Esophagus muscularis mucosa (tissue), 4 donors: ENCODE measurements at regions not wholly inside any gene's neighbourhood (a gene's known extent, or its start where the extent isn't known, plus 50 kb on each side); places are given as distances from the start of the nearest gene placed in this dataset.

ENCODE experiments used
- DNase-seq: peaks from one replicate; pipeline ENCODE4 v3.0.0-alpha.2; 2017; ENCODE audit errors: extremely low spot score
- H3K27ac ChIP-seq, 4 donors: fragments of 200-600 bp; sonication (generic); replicated peaks in 1 of 4; 1 replicate in 3 of 4; 2 replicates in 1 of 4; pipeline ENCODE4 v1.5.1; 2016 to 2019; ENCODE audit warnings: mild to moderate bottlenecking in 1 of 4
- H3K27me3 ChIP-seq, 4 donors: fragments of 200-600 bp; sonication (generic); one replicate each; pipeline versions ENCODE4 v1.5.1 to v1.6.0; 2016 to 2019
- H3K36me3 ChIP-seq, 4 donors: fragments of 200-600 bp; sonication (generic); one replicate each; pipeline ENCODE4 v1.5.1; 2016 to 2019
- H3K4me1 ChIP-seq, 4 donors: fragments of 200-600 bp; sonication (generic); one replicate each; pipeline ENCODE4 v1.5.1; 2016 to 2019
- H3K4me3 ChIP-seq, 4 donors: fragments of 200-600 bp; sonication (generic); 1 replicate in 2 of 4; 2 replicates in 2 of 4; pipeline ENCODE4 v1.5.1; 2016 to 2019; ENCODE audit warnings: mild to moderate bottlenecking in 4 of 4, moderate library complexity in 1 of 4
- H3K9me3 ChIP-seq, 4 donors: fragments of 200-600 bp; sonication (generic); 1 replicate in 3 of 4; 2 replicates in 1 of 4; pipeline ENCODE4 v1.5.1; 2016 to 2019
- EP300 ChIP-seq: sonication (generic); formaldehyde crosslinking; IDR thresholded peaks from one replicate; pipeline ENCODE4 v1.6.1; 2017; ENCODE audit warnings: antibody characterized with exemption
- POLR2A ChIP-seq: fragments of 450-650 bp; IDR thresholded peaks from one replicate; pipeline ENCODE4 v1.6.1; 2017; ENCODE audit warnings: antibody characterized with exemption, moderate library complexity, mild to moderate bottlenecking, low read depth
- POLR2AphosphoS5 ChIP-seq, 2 donors: sonication (generic); formaldehyde crosslinking; IDR thresholded peaks; one replicate each; pipeline ENCODE4 v1.6.1; 2017; ENCODE audit warnings: antibody characterized with exemption in 2 of 2
- WGBS: methylation state at CpG from one replicate; pipeline ENCODE4 v1.1.5; 2018; 5-methylcytosine and 5-hydroxymethylcytosine counted together
- intact Hi-C: fragments of 100-400 bp; cut with DNase I; formaldehyde crosslinking; loops from one replicate; pipeline ENCODE4 v1.15.1; 2023
- TF ChIP-seq, protein P1 (sequence below), 3 experiments: fragments of 200-600 bp in 2 of 3; fragments of 450-650 bp in 1 of 3; sonication (generic) in 2 of 3; IDR thresholded peaks; one replicate each; pipeline ENCODE4 v1.5.1; 2017 to 2019; ENCODE audit warnings: antibody characterized with exemption in 3 of 3, mild to moderate bottlenecking in 2 of 3, moderate library complexity in 1 of 3

DNA sequence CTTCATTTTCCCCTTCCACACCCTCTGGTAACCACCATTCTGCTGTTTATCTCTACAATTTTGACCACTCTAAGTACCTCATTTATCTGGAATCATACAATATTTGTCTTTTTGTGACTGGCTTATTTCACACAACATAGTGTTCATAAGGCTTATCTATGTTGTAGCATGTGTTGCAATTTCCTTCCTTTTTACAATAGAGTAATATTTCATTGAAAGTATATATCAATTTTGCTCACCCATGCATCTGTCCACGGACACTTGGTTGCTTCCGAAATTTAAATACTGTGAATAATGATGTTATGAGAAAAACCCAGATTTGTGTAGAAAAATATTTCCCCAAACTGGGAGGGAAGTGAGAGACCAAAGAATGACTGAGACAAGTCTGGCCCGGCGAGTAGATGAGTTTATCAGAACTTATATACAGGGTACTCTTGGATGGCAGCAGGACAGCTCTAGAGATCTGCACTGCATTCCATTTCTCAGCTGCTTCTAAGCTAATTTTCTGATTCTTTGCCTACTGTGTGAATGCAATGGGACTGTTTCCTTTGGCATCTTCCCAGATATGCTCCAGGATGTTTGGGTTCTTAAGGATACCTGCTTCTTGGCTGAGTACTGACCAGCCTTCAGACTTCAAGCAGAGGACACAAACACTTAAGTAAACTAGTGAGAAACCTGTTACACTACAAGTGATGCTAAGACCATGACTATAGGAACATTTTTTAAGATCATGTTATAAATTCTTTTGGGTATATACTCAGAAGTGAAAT is 834.0 kb upstream of the PCDH9 start:
- DNase-seq, result no peak
- no peak overlapping the region for H3K27ac ChIP-seq
- 72% methylated on average over 4 of the region's 4 CpGs for WGBS
- intact Hi-C loops, result no loop called here
- no peaks in the 10 kb centered on the region for H3K4me1 ChIP-seq
- no peak overlapping the region for H3K4me3 ChIP-seq
- H3K27me3 ChIP-seq, result no peaks in the 10 kb centered on the region
- no peaks in the 10 kb centered on the region for H3K9me3 ChIP-seq
- no peaks in the 10 kb centered on the region for H3K36me3 ChIP-seq
- no peak for TF ChIP-seq POLR2A

DNA sequence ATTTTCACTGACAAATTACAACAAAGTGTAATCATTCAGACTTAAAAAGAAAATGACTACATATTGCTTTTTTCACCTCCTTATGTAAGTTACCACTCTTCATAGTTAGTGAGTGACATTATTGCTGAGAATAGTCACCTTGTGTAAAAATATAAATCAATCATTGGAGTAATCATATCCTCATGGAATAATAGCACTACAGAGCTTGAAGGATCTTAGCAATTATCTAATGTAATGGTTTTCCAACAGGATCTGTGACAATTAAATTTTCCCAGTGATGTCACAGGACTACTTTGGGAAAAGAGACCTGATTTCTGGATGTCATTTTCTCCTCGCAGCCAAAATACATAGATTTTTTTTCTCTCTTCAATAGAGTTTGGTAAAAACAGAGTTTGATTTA is 833.0 kb upstream of the PCDH9 start:
- no peaks in the 10 kb centered on the region for H3K9me3 ChIP-seq
- no peak overlapping the region for H3K4me3 ChIP-seq
- DNase-seq, result no peak
- no peaks in the 10 kb centered on the region for H3K27me3 ChIP-seq
- WGBS, result 89% methylated on average over 1 of the region's 1 CpG
- intact Hi-C loops, result no loop called here
- TF ChIP-seq POLR2AphosphoS5 (IDR thresholded peaks at IDR 0.05), result no peak
- TF ChIP-seq, protein P1, sequence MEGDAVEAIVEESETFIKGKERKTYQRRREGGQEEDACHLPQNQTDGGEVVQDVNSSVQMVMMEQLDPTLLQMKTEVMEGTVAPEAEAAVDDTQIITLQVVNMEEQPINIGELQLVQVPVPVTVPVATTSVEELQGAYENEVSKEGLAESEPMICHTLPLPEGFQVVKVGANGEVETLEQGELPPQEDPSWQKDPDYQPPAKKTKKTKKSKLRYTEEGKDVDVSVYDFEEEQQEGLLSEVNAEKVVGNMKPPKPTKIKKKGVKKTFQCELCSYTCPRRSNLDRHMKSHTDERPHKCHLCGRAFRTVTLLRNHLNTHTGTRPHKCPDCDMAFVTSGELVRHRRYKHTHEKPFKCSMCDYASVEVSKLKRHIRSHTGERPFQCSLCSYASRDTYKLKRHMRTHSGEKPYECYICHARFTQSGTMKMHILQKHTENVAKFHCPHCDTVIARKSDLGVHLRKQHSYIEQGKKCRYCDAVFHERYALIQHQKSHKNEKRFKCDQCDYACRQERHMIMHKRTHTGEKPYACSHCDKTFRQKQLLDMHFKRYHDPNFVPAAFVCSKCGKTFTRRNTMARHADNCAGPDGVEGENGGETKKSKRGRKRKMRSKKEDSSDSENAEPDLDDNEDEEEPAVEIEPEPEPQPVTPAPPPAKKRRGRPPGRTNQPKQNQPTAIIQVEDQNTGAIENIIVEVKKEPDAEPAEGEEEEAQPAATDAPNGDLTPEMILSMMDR (IDR thresholded peaks at IDR 0.05), result no peak
- no peaks in the 10 kb centered on the region for H3K36me3 ChIP-seq
- no peaks in the 10 kb centered on the region for H3K4me1 ChIP-seq
- H3K27ac ChIP-seq, result no peak overlapping the region

DNA sequence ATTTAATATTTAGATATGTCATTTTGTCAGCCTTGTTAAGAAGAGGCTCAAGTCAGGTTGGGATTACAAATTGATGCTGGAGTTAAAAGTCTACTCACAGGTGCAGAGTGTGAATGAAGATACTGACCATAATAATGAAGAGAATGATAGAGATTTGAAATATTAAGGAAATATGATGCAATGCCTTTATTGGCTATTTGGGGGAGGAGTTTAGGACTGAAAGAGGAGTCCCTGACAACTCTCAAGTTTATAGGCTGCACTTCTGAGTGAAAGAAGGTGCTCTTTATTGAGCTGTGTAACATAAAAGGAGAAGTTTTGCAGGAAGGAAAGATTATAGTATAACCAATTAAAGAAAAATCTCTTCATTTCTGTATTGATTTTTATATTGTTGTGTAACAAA is 827.7 kb upstream of the PCDH9 start:
- H3K36me3 ChIP-seq, result no peaks in the 10 kb centered on the region
- no peaks in the 10 kb centered on the region for H3K27me3 ChIP-seq
- intact Hi-C loops, result no loop called here
- H3K27ac ChIP-seq, result no peak overlapping the region
- H3K4me1 ChIP-seq, result no peaks in the 10 kb centered on the region
- no peak overlapping the region for H3K4me3 ChIP-seq
- no peak for DNase-seq
- TF ChIP-seq POLR2A (no peak), POLR2AphosphoS5 (IDR thresholded peaks at IDR 0.05) (no peak)
- H3K9me3 ChIP-seq, result no peaks in the 10 kb centered on the region

DNA sequence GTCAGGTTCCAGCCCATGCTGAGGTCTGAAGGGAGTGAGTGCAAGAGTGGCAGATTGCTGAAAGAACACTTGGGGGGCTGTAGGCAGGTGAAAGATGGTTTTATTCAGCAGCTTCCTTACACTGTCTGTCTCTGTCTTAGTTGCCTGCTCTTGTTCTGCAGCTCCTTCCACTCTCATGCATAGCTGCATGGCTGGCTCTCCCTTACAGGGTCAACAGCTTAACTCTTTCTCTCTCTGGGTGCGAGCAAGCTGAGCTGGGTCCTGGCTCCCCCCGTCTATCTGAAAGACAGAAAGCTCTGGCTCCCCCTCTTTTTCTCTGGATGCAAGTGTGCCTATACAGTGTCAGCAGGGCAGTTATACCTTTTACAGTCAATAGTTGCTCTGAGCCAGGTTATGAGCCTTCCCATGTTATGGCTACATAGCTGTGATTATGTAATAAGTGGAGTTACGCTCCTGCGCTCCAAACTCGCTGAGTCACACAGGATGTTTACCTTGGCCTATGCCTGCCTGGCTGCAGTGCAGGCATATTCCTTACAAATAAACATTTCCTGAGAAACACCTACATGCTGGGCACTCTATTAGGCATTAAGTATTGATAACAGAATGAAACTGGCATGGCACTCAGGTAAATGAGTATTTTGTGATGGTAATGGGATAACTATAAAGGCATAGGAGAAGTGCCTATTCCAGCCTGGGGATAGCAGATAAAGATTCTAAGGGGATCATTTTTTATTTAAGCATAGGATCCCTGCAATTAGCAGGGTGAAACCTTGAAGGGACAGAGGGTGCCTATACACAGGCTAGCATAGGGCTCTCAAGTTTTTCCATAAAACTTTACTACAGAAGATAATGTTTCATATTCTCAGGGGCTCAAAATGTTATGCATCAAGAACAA is 826.9 kb upstream of the PCDH9 start:
- TF ChIP-seq POLR2A, result no peak
- TF ChIP-seq, protein P1 (IDR thresholded peaks at IDR 0.05), result no peak
- TF ChIP-seq POLR2AphosphoS5 (IDR thresholded peaks at IDR 0.05), result no peak
- no peak for TF ChIP-seq EP300
- Histone ChIP-seq H3K27me3 (no peaks in the 10 kb centered on the region), H3K4me3 (no peak overlapping the region), H3K27ac (no peak overlapping the region), H3K36me3 (no peaks in the 10 kb centered on the region), H3K4me1 (no peaks in the 10 kb centered on the region), H3K9me3 (no peaks in the 10 kb centered on the region)
- WGBS, result 89% methylated on average over 5 of the region's 5 CpGs
- intact Hi-C loops, result no loop called here
- DNase-seq, result no peak

DNA sequence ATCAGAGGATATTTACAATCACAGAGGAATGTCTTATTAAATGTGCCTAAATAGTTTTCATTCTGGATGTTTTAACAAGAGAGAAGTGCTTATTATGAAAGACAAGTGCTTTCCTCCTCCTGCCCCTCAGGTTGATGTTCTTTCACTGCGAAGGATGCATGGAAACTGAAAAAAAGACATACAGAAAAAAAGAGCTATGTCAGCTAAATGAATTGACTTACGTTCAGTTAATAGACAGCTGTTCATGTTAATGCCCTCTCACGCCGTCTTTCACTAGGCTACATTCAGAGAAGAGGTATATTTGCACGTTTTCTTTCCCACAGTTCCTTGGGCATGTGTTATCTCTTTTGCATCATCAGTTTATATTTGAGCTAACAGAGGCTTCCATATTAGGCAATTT is 821.8 kb upstream of the PCDH9 start:
- Histone ChIP-seq H3K27ac (no peak overlapping the region), H3K27me3 (no peaks in the 10 kb centered on the region), H3K4me1 (no peaks in the 10 kb centered on the region), H3K4me3 (no peak overlapping the region), H3K36me3 (no peaks in the 10 kb centered on the region), H3K9me3 (no peaks in the 10 kb centered on the region)
- intact Hi-C loops, result no loop called here
- TF ChIP-seq EP300, result no peak
- no peak for TF ChIP-seq POLR2AphosphoS5 (IDR thresholded peaks at IDR 0.05)
- TF ChIP-seq POLR2A, result no peak
- TF ChIP-seq, protein P1 (IDR thresholded peaks at IDR 0.05), result no peak
- no peak for DNase-seq
- WGBS, result 86% methylated on average over 5 of the region's 5 CpGs
